ENCODE measurements at regions not wholly inside any gene's neighbourhood (a gene's known extent, or its start where the extent isn't known, plus 50 kb on each side); places are given as distances from the start of the nearest gene placed in this dataset.

GRCh38 chr16:74232806-74233465, 63.7 kb upstream of the PSMD7 start:
- Histone ChIP-seq H3K27me3 (ENCODE audit: control insufficient read depth, insufficient read depth, low read length) (peaks cover 5% of the 10 kb centered on the region), H3K4me2 (ENCODE audit: low read length) (no peak overlapping the region), H3K4me1 (ENCODE audit: control insufficient read depth, insufficient read depth, low read length) (no peaks in the 10 kb centered on the region), H3K9me3 (replicated peaks; ENCODE audit: low read length) (no peaks in the 10 kb centered on the region), H3K4me3 (ENCODE audit: low read length) (no peak overlapping the region), H3K36me3 (ENCODE audit: insufficient read depth, low read length) (no peaks in the 10 kb centered on the region), H3K9ac (ENCODE audit: low read depth, low read length) (no peak overlapping the region)

DNA sequence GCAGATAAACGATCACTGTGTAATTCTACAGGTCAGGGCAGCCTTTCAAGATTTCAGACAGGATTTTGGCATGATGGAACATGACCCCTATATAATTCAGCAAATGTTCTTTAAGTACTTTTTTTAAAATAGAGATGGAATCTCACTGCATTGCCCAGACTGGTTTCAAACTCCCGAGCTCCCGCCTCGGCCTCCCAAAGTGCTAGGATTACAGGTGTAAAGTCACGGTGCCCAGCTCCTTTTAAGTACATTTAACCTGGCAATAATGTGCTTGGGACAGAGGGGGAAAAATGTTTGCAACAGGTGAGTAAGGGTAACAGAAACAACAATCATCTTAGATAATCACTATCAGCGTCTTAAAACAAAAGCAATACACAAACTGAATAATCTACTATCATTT, 66.5 kb upstream of the PSMD7 start:
- Histone ChIP-seq H3K9me3 (replicated peaks; ENCODE audit: low read length) (no peaks in the 10 kb centered on the region), H3K4me1 (ENCODE audit: control insufficient read depth, insufficient read depth, low read length) (no peaks in the 10 kb centered on the region), H3K4me2 (ENCODE audit: low read length) (no peak overlapping the region), H3K9ac (ENCODE audit: low read depth, low read length) (no peak overlapping the region), H3K27me3 (ENCODE audit: control insufficient read depth, insufficient read depth, low read length) (peaks cover 7% of the 10 kb centered on the region), H3K4me3 (ENCODE audit: low read length) (no peak overlapping the region), H3K36me3 (ENCODE audit: insufficient read depth, low read length) (no peaks in the 10 kb centered on the region)

GRCh38 chr16:74226338-74226954, 70.2 kb upstream of the PSMD7 start:
- H3K36me3 ChIP-seq (ENCODE audit: insufficient read depth, low read length): no peaks in the 10 kb centered on the region
- H3K4me2 ChIP-seq (ENCODE audit: low read length): no peak overlapping the region
- peaks cover 7% of the 10 kb centered on the region for H3K27me3 ChIP-seq (ENCODE audit: control insufficient read depth, insufficient read depth, low read length)
- no peak overlapping the region for H3K9ac ChIP-seq (ENCODE audit: low read depth, low read length)
- H3K9me3 ChIP-seq (replicated peaks; ENCODE audit: low read length): no peaks in the 10 kb centered on the region
- no peak overlapping the region for H3K4me3 ChIP-seq (ENCODE audit: low read length)
- no peaks in the 10 kb centered on the region for H3K4me1 ChIP-seq (ENCODE audit: control insufficient read depth, insufficient read depth, low read length)

DNA sequence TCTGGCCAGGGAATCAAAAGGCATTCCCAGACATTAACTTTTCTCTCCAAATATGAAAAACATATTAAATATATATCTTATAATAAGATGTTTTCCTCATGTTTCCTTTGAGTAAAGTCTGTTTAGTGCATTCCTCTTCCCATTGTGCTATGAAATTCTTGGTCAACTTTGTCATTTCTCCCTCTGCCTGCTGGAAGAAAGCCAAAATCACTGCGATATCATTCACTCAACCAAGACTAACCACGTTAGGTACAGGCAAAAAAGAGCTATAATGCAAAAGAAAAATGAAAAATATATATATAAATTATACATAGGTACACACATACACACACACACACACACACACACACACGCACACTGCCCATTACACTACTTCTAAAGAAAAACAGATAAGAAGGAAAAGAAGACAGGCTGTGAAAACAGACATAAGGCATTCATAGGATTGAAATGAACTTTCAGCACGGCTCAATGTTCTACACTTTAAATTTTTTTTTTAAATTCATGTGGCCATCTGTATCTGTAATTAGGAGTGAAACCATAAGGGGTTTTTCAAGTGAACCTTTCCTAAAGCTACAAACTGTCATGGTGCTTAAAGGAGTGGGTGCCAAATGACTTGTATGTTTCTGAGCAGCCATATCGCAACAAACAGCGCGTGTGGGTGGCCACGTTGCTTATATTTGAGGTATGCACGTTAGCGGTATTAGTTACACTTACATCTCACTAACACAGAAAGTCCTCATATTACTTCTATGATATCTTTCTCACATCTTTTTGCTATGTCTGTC, 71.6 kb upstream of the PSMD7 start:
- no peaks in the 10 kb centered on the region for H3K4me1 ChIP-seq (ENCODE audit: control insufficient read depth, insufficient read depth, low read length)
- H3K9me3 ChIP-seq (replicated peaks; ENCODE audit: low read length): no peaks in the 10 kb centered on the region
- H3K4me3 ChIP-seq (ENCODE audit: low read length): no peak overlapping the region
- peaks cover 2% of the 10 kb centered on the region for H3K27me3 ChIP-seq (ENCODE audit: control insufficient read depth, insufficient read depth, low read length)
- H3K9ac ChIP-seq (ENCODE audit: low read depth, low read length): no peak overlapping the region
- H3K36me3 ChIP-seq (ENCODE audit: insufficient read depth, low read length): no peaks in the 10 kb centered on the region
- no peak overlapping the region for H3K4me2 ChIP-seq (ENCODE audit: low read length)

DNA sequence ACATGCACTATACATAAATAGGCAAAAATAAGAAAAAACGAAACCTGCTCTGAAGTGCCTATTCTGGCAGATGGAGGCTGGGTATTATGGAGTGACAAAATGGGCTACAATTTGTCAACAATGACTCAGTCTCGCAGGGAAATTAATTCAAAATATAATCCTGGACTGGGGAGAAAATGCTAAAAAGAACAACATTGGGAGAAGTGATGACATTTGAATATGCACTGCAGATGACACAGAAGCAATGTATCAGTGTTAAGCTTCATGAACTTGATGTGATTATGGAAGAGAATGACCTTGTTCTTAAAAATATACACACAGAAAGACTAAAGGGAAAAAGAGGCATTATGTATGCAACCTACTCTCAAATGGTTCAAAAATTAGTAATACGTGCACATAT, 74.8 kb upstream of the PSMD7 start:
- Histone ChIP-seq H3K36me3 (ENCODE audit: insufficient read depth, low read length) (no peaks in the 10 kb centered on the region), H3K4me1 (ENCODE audit: control insufficient read depth, insufficient read depth, low read length) (no peaks in the 10 kb centered on the region), H3K27me3 (ENCODE audit: control insufficient read depth, insufficient read depth, low read length) (peaks cover 2% of the 10 kb centered on the region), H3K9ac (ENCODE audit: low read depth, low read length) (no peak overlapping the region), H3K9me3 (replicated peaks; ENCODE audit: low read length) (no peaks in the 10 kb centered on the region), H3K4me2 (ENCODE audit: low read length) (no peak overlapping the region), H3K4me3 (ENCODE audit: low read length) (no peak overlapping the region)

DNA sequence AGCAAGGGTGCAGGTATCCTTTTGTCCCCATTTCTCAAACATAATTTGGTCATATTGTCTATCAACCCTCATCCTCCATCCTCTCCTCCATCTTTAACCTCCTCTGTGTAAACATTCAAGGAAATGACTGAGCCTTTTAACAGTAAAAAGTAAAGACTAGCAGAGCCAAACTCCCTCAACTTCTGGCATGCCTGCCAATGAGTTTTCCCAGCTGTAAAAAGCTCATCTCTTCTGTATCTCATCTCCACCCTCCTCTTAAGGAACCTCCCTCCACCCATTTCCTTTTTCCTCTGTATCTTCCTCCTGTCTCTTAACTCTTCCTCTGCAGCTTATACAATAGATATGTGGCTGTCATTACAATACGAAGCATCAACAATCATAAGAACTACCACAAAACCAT, 76.9 kb upstream of the PSMD7 start:
- no peak overlapping the region for H3K4me3 ChIP-seq (ENCODE audit: low read length)
- H3K9ac ChIP-seq (ENCODE audit: low read depth, low read length): no peak overlapping the region
- H3K9me3 ChIP-seq (replicated peaks; ENCODE audit: low read length): no peaks in the 10 kb centered on the region
- no peaks in the 10 kb centered on the region for H3K36me3 ChIP-seq (ENCODE audit: insufficient read depth, low read length)
- no peaks in the 10 kb centered on the region for H3K4me1 ChIP-seq (ENCODE audit: control insufficient read depth, insufficient read depth, low read length)
- H3K4me2 ChIP-seq (ENCODE audit: low read length): no peak overlapping the region
- no peaks in the 10 kb centered on the region for H3K27me3 ChIP-seq (ENCODE audit: control insufficient read depth, insufficient read depth, low read length)

DNA sequence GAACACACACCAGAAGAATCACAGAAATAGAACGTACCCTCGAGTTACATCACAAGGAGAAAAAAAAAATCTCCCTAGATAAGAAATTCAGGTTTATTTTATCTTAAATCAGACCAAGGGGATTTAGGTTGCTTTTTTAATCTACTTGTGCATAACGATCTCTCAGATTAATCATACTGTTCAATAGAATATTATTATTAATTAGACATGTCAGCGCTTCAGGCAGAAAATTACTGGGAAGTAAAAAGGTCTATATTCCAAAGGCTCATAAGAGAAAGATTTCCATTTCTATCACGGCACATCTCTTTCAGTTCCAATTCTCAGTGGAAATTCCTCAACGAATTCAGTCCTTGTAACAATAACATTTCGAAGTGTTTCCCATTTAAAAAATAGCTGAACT, 77.7 kb upstream of the PSMD7 start:
- no peaks in the 10 kb centered on the region for H3K9me3 ChIP-seq (replicated peaks; ENCODE audit: low read length)
- no peak overlapping the region for H3K4me3 ChIP-seq (ENCODE audit: low read length)
- no peaks in the 10 kb centered on the region for H3K27me3 ChIP-seq (ENCODE audit: control insufficient read depth, insufficient read depth, low read length)
- H3K36me3 ChIP-seq (ENCODE audit: insufficient read depth, low read length): no peaks in the 10 kb centered on the region
- no peak overlapping the region for H3K9ac ChIP-seq (ENCODE audit: low read depth, low read length)
- no peak overlapping the region for H3K4me2 ChIP-seq (ENCODE audit: low read length)
- no peaks in the 10 kb centered on the region for H3K4me1 ChIP-seq (ENCODE audit: control insufficient read depth, insufficient read depth, low read length)

GRCh38 chr16:74216319-74216718, 80.3 kb upstream of the PSMD7 start:
- Histone ChIP-seq H3K4me2 (ENCODE audit: low read length) (no peak overlapping the region), H3K27me3 (ENCODE audit: control insufficient read depth, insufficient read depth, low read length) (no peaks in the 10 kb centered on the region)

GRCh38 chr16:74215249-74215648, 81.4 kb upstream of the PSMD7 start:
- Histone ChIP-seq H3K9me3 (replicated peaks; ENCODE audit: low read length) (no peaks in the 10 kb centered on the region), H3K4me3 (ENCODE audit: low read length) (no peak overlapping the region), H3K4me1 (ENCODE audit: control insufficient read depth, insufficient read depth, low read length) (no peaks in the 10 kb centered on the region), H3K36me3 (ENCODE audit: insufficient read depth, low read length) (no peaks in the 10 kb centered on the region), H3K9ac (ENCODE audit: low read depth, low read length) (no peak overlapping the region), H3K4me2 (ENCODE audit: low read length) (no peak overlapping the region), H3K27me3 (ENCODE audit: control insufficient read depth, insufficient read depth, low read length) (no peaks in the 10 kb centered on the region)

More at GRCh38 chr16:74216319-74216718, 80.3 kb upstream of the PSMD7 start:
- Histone ChIP-seq H3K9me3 (replicated peaks; ENCODE audit: low read length) (no peaks in the 10 kb centered on the region), H3K36me3 (ENCODE audit: insufficient read depth, low read length) (no peaks in the 10 kb centered on the region), H3K9ac (ENCODE audit: low read depth, low read length) (no peak overlapping the region), H3K4me1 (ENCODE audit: control insufficient read depth, insufficient read depth, low read length) (no peaks in the 10 kb centered on the region), H3K4me3 (ENCODE audit: low read length) (no peak overlapping the region)

DNA sequence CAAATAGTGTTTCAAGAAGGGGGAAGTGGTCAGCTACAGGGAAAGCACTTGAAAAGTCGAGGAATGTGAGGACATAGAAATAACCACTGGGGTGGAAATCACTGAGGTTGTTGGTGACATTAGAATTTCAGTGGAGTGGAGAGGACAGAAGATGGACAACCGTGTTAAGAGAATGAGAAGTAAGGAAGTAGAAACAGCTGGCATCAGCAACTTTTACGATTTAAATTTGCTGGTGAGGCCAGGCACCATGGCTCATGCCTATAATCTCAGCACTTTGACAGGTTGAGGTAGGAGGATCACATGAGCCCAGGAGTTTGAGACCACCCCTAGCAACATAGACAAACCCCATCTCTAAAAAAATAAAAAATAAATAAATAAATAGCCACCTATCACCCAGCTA, 83.2 kb upstream of the PSMD7 start:
- Histone ChIP-seq H3K4me2 (ENCODE audit: low read length) (no peak overlapping the region), H3K36me3 (ENCODE audit: insufficient read depth, low read length) (no peaks in the 10 kb centered on the region), H3K4me3 (ENCODE audit: low read length) (no peak overlapping the region), H3K27me3 (ENCODE audit: control insufficient read depth, insufficient read depth, low read length) (no peaks in the 10 kb centered on the region), H3K9ac (ENCODE audit: low read depth, low read length) (no peak overlapping the region), H3K4me1 (ENCODE audit: control insufficient read depth, insufficient read depth, low read length) (no peaks in the 10 kb centered on the region), H3K9me3 (replicated peaks; ENCODE audit: low read length) (no peaks in the 10 kb centered on the region)

DNA sequence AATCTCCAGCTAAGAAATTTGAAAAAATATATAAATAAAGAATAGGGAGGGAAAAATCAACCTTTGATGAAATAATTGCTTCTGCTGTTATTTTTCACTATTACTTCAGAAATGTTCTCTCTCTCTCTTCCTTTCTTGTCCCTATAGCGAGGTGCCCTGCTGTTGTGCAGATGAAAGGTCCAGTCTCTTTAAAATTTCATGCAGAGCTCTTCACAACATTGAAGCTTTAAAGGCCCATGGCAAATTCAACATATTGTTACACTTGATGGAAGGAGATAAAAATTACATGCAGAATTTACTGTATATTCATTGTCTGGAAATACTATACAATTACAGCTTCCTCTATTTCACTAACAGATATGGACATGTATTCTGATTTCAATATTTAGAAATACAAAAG, 86.4 kb upstream of the PSMD7 start:
- Histone ChIP-seq H3K4me1 (ENCODE audit: control insufficient read depth, insufficient read depth, low read length) (no peaks in the 10 kb centered on the region), H3K9me3 (replicated peaks; ENCODE audit: low read length) (no peaks in the 10 kb centered on the region), H3K27me3 (ENCODE audit: control insufficient read depth, insufficient read depth, low read length) (no peaks in the 10 kb centered on the region), H3K9ac (ENCODE audit: low read depth, low read length) (no peak overlapping the region), H3K36me3 (ENCODE audit: insufficient read depth, low read length) (no peaks in the 10 kb centered on the region), H3K4me2 (ENCODE audit: low read length) (no peak overlapping the region), H3K4me3 (ENCODE audit: low read length) (no peak overlapping the region)
